ENCODE measurements at regions not wholly inside any gene's neighbourhood (a gene's known extent, or its start where the extent isn't known, plus 50 kb on each side); places are given as distances from the start of the nearest gene placed in this dataset.

- peaks cover 6% of the 10 kb centered on the region for H3K27me3 Mint-ChIP-seq (ENCODE audit: low read depth)
- TF ChIP-seq CTCF (IDR thresholded peaks at IDR 0.05; ENCODE audit: unreplicated experiment), result no peak
- no peaks in the 10 kb centered on the region for H3K36me3 Mint-ChIP-seq
- no peak overlapping the region for H3K27ac Mint-ChIP-seq
- no peak for DNase-seq (ENCODE audit: low spot score in 2 of 2, unreplicated experiment in 2 of 2)
- H3K4me1 Mint-ChIP-seq, result peaks cover 8% of the 10 kb centered on the region
- H3K9me3 Mint-ChIP-seq, result no peaks in the 10 kb centered on the region
- no peak overlapping the region for H3K4me3 Mint-ChIP-seq
These were observed 189.2 kb downstream of the IRX1 start for GRCh38 chr5:3784854-3785253.

GRCh38 chr5:3786165-3786564 is 190.5 kb downstream of the IRX1 start:
- Mint-ChIP-seq H3K4me1 (peaks cover 8% of the 10 kb centered on the region), H3K9me3 (no peaks in the 10 kb centered on the region), H3K36me3 (no peaks in the 10 kb centered on the region), H3K4me3 (no peak overlapping the region), H3K27ac (no peak overlapping the region), H3K27me3 (ENCODE audit: low read depth) (peaks cover 12% of the 10 kb centered on the region)
- TF ChIP-seq CTCF (IDR thresholded peaks at IDR 0.05; ENCODE audit: unreplicated experiment), result no peak
- DNase-seq (ENCODE audit: low spot score in 2 of 2, unreplicated experiment in 2 of 2), result no peak

GRCh38 chr5:3786891-3787430 is 191.3 kb downstream of the IRX1 start:
- H3K27ac Mint-ChIP-seq, result no peak overlapping the region
- H3K4me1 Mint-ChIP-seq, result peaks cover 8% of the 10 kb centered on the region
- no peak for TF ChIP-seq CTCF (IDR thresholded peaks at IDR 0.05; ENCODE audit: unreplicated experiment)
- peaks cover 12% of the 10 kb centered on the region for H3K27me3 Mint-ChIP-seq (ENCODE audit: low read depth)
- no peaks in the 10 kb centered on the region for H3K9me3 Mint-ChIP-seq
- H3K4me3 Mint-ChIP-seq, result no peak overlapping the region
- H3K36me3 Mint-ChIP-seq, result no peaks in the 10 kb centered on the region
- DNase-seq (ENCODE audit: low spot score in 2 of 2, unreplicated experiment in 2 of 2), result no peak

- no peak for DNase-seq (ENCODE audit: low spot score in 2 of 2, unreplicated experiment in 2 of 2)
- Mint-ChIP-seq H3K27ac (no peak overlapping the region), H3K9me3 (no peaks in the 10 kb centered on the region), H3K4me1 (peaks cover 8% of the 10 kb centered on the region), H3K36me3 (no peaks in the 10 kb centered on the region), H3K4me3 (no peak overlapping the region), H3K27me3 (ENCODE audit: low read depth) (peaks cover 9% of the 10 kb centered on the region)
- TF ChIP-seq CTCF (IDR thresholded peaks at IDR 0.05; ENCODE audit: unreplicated experiment), result no peak
These were observed 192.0 kb downstream of the IRX1 start for GRCh38 chr5:3787604-3788003.

- H3K36me3 Mint-ChIP-seq, result no peaks in the 10 kb centered on the region
- H3K4me3 Mint-ChIP-seq, result no peak overlapping the region
- no peak for DNase-seq (ENCODE audit: low spot score in 2 of 2, unreplicated experiment in 2 of 2)
- peaks cover 8% of the 10 kb centered on the region for H3K9me3 Mint-ChIP-seq
- TF ChIP-seq CTCF (IDR thresholded peaks at IDR 0.05; ENCODE audit: unreplicated experiment), result no peak
- peaks cover 8% of the 10 kb centered on the region for H3K27me3 Mint-ChIP-seq (ENCODE audit: low read depth)
- H3K27ac Mint-ChIP-seq, result no peak overlapping the region
- H3K4me1 Mint-ChIP-seq, result peaks cover 8% of the 10 kb centered on the region
These were observed 194.0 kb downstream of the IRX1 start for GRCh38 chr5:3789519-3790193.
